Activated CD8-positive, alpha-beta memory T cell treated with anti-CD3 and anti-CD28 coated beads, Interleukin-2, amount 50 U/mL, for 48 hours (primary cell): ENCODE measurements at regions not wholly inside any gene's neighbourhood (a gene's known extent, or its start where the extent isn't known, plus 50 kb on each side); places are given as distances from the start of the nearest gene placed in this dataset.

Experiments used
- DNase-seq: peaks from one replicate; pipeline ENCODE4 v3.0.0-alpha.2; 2020

DNA sequence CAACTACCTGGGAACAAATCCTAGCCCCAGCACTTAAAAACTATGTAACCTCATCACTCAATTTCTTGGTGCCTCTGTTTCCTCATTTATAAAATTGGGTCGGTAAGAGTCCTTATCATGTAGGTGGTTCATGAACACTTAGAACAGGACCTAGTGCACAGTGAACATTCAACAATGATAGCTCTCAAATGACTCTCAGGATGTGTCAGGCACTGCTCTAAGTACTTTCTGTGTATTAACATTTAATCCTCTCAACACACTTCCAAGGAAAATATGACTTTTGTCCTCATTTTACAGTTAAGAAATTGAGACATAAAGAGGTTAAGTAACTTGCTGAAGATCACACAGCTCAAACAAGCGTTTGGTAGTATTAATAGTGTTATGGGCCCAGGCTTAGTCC is 202.1 kb upstream of the KLF4 start:
- no peak for DNase-seq

DNA sequence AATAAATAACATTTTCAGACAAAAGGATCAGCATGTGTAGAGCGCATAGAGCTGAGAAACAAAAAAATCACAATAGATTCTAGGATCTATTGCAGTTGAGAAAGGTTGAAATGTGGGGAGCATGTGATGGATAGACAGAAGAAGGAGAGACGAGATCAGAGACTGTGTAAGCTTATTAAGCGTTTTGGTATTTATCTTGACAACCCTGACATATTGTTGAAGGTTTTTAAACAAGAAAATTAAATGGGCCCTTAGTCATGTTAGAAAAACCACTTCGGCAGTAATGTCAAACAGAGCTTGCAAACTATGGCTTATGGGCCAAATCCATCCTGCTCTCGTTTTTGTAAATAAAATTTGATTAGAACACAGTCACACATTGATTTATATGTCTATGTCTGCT is 200.5 kb upstream of the KLF4 start:
- DNase-seq, result no peak

DNA sequence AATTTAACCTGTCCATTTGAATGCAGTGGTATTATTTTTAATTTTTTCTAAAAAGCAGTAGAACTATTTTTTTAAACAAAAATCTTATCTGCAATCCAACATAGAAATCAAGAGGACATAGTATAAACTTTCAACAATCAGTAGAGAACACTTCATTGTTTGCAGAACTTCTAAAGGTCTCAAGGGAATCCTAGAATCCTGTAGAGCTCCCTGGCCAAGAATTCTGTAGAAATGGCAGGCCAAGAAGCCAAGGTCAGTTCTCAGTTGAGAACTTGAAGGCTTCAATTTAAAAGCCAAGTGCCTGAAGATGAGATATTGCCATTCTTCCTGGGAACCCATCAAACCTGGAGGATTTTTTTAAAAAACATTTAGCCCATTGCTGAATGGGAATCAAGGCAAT is 199.2 kb upstream of the KLF4 start:
- DNase-seq, result no peak

DNA sequence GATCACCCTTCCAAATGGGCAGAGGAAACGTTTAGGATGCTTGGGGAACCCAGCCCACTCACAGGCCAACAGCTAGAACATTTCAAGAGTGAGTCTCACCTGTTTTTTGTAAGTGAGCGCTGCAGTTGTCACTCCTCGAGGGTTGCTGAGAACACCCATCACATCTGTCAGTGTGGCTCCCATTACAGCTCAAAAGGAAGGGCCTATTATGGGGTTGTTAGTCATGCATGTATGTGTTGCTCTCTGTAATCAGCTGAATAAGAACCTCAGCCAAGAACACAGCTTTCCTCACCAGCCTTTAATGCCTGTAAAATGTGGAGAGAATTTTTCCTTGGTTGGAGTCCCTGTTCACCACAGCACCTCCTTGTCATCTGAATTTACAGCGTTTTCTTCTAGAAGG is 196.3 kb upstream of the KLF4 start:
- no peak for DNase-seq

DNA sequence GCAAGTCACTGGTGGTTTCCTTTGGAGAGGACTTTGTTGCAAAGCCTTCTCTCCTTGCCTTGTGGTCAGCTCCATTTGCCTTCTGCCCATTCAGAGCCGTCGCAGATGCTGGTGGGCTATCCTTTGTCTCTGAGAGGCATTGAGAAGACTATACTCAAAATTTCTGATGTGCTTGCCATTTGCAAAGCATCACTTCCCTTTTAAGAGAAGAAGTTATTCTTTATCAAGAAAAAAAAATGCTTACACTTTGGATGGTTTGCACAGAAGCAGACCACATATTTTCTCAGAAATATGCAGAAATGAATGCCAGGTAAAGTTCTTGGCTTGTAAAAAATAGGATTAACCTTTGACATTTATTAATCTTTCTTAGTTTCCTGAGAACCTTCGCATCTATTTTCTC is 195.8 kb upstream of the KLF4 start:
- DNase-seq, result no peak

DNA sequence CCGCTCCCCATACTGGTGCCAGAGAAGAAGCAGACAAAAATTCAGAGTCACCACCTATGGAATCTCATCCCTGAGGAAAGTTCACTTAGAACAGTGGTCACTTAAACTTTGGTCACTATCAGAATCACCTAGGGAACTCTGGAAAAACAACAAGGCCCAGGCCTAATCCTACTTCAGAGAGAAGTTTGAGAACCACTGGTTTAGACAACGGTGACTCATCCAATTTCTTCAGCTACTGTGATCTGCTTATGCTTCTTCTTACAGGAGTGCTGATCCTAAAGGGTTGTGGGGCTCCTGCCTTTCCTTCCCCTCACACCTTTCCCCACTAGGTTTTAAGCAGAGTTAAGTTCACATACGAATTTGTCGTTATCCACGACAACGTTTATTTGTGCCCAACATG is 194.7 kb upstream of the KLF4 start:
- DNase-seq, result no peak

DNA sequence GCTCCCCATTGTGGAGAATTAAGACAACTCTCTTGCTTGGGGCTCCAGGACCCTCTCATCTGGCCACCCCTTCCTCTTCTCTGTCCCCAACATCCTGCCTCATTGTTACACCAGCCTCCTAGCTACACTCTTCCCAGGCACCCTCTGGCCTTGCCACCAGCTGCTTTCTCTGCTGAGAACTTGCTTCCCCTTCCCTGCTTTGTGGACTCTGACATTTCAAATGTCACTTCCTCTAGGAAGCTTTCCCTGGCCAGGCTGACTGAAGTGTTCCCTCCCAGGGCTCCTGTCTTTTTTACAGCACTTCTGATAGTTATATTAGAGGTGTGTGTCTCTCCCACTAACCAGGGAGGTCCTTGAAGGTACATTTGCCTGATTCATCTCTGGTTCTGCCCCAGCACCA is 194.0 kb upstream of the KLF4 start:
- no peak for DNase-seq

DNA sequence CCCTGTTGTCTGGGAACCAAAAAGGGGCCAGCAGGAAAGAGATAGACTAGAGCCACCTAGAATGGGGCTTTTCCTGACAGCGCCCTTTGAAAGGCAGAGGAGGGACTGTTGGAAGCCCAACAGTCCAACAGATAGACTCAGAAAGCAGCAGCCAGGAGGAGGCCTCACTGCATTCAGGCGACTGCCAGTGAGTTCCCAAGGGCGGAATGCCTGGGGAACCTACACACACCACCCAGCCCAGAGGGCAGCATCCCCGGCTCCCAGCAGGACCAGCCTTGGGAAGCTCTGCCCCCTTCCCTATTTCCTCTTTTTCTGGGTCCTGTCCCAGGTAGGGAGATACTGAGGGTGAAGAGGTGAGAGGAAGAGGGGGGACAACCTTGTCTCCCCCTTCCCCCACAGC is 192.4 kb upstream of the KLF4 start:
- DNase-seq, result no peak

DNA sequence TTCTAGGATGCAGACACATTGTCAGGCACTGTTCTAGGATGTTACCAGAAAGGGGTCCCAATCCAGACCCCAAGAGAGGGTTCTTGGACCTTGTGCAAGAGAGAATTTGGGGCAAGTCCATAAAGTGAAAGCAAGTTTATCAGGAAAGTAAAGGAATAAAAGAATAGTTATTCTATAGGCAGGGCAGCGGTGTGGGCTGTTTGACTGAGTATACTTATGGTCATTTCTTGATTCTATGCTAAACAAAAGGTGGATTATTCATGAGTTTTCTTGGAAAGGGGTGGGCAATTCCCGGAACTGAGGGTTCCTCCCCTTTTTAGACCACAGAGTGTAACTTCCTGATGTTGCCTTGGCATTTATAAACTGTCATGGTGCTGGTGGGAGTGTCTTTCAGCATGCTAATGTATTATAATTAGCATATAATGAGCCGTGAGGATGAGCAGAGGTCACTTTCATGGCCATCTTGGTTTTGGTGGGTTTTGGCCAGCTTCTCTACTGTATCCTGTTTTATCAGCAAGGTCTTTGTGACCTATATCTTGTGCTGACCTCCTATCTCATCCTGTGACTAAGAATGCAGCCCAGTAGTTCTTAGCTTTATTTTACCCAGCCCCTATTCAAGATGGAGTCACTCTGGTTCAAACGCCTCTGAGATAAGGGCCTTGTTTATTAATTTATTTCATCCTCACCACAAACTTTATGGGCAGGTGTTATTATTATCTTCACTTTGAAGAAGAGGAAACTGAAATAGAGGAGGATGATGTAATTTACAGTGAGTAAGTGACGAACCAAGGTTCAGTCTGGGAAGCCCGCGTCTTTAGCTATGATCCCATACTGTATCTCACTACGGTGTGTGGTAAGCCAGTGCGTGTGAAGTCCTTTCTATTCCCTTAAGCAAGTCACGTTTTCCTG is 186.0 kb upstream of the KLF4 start:
- DNase-seq, result no peak

DNA sequence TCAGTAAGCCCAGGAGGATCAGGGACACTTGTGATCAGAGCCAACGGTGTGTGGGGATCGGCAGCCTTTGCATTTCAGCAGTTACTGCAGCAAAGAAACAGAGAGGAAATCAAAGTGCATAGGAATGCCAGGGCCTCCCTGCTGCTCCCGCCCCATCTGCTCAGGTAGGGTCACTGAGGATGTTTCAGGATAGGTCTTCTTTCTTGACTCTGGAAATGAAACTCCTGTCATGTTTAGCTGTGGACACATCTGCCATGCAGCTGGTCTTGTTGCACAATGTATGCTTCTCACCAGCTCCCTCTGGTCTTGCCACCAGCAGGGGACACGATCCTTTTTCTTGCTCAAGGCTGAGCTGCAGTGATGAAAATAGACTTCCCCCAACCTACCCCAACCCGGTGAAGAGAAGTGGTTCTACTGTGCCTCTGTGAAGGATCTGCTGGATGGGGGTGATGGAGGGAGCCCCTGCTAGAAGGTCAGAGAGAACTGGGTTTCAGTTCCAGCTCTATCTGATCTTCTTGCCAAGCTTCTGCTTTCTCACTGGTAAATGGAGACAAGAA is 185.2 kb upstream of the KLF4 start:
- no peak for DNase-seq

DNA sequence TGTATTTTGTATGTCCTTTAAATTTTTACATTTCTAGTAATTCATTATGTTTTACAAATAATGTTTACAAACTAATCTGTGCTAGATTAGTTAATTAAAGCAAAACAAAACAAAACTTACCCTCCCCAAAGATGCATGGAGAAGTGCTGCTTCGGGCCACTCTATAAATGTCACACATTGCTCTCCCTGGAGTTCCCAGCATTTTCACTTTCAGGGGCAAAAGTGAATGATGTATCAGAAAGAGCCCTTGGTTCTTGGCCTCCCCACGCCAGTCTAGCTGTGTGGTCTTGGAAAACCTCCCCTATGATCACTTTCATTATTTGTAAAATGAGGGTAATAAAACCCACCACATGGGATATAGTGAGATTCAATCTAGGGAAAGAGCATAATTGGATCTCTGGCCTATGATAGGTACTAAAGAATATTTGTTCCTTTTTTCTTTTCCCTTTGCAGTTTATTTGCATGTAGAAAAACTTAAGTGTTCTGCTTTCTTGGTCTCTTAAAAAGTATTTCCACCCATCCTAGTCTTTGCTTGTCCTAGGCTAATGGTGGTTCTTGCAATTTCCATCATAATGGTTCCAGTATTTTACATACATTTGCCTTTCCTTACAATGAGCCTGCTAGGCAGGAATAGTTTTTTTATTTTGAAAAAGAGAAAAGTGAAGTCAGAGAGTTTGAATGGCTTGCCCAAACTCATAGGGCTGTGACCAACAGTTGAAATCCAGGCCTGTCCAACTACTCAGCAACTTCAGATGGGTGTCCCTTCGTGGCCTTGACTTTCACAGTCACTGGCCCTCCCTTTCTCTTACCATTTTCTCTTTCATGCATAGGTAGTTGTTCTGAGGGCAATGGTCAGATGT is 184.5 kb upstream of the KLF4 start:
- DNase-seq, result no peak

DNA sequence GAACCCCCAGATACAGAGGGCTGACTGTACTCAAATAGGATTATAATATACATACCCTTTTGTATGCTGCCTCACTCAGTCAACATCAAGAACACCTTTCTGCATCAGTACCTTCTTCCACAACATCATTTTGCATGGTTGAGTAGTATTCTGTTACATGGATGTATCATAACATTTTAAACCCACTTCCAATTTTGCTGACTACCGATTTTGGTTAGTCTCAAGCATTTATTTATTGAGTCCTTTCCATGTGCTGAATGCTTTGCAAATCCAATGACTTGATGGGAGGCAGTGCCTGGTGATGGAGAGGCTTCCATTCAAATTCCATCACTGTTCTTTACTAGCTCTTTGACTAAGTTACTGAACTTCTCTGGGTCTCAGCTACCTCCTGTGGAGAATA is 182.0 kb upstream of the KLF4 start:
- DNase-seq, result no peak

DNA sequence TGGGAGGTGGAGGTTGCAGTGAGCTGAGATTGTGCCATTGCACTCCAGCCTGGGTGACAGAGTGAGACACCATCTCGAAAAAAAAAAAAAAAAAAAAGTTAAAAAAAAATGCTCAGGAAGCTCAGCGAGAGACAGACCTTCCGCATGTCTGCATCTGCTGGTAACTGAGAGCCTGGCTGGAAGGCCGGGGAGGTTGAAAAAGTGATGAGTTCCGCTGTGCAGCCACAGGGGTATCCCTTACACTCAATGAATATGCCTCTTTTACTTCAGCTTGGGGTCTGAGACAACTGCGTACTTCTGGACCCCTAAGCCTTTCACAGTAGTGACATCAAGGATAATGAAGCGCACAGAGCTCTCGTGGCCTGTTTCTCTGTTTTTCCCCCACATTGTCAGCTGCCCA is 179.9 kb upstream of the KLF4 start:
- DNase-seq, result no peak

DNA sequence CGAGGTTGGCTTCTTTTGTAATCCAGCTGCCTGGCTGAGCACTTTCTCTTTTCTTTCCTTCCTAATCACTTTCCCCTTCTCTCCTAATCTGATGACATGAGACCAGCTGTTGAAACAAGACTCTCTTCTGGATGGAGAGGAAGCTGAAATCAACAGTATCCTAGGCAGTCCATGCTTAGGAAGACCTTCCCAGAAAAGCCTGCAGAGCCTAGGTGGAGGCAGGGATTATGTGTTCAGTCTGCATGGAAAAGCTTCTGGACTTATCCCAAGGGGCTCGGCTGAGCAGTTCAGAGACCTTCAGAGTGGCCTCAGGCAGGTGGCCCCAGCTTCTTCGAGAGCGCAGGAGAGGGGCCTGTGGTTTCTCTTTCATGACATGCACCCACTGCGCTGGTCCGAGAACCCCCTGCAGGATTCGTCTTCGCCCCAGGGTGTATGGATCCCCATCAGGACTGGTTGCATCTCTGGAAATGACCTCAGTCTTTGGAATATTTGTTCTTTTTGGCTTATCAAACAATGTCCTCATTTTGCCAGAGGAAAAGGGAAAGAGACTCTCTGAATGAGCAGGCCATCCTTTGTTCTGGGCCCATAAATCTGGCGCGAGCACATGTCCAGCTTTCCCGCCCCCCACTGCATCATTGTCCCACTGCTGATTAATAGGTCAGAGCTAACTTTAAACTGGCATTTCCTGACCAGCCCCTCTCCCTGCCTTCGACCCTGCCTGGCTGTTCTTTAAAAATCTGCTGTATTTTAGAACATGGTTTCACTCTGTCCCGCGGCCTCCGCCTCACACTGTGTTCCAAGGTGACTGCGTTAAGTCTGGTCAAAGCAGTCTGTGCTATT is 177.9 kb upstream of the KLF4 start:
- no peak for DNase-seq

DNA sequence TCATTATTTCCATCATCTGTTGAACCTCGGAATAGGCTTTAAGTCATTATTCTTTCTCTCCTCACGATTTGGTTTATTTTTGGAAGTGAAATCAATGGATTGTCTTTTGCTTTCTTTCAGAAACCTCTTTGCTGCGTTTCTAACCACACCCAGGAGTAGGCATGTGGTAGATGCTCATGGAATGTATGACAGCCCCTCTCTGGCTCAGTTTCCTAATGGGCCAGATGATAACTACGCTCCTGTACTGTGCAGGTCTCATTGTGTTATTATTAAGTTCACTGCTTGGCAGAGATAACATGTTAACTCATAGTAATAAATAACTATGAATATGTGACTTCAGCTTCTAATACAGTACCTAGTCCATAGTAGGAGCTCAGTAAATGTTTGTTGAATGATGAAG is 175.5 kb upstream of the KLF4 start:
- no peak for DNase-seq

DNA sequence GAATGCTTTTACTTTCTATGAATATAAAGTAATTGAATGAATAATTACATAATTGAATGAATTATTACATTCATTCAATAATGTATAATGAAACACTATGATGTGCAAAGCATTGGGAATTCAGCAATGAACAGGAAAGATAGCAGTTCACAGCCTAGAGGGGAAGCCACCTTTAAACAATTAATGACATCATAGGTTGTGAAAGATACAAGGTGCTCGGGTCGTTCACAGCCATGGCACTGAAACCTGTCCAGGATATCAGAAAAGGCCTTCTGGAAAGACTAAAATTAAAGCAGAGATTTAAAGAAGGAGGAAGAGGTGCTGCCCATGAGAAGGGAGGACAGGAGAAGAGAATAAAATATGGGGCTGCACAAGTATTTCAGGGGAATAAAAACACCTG is 171.4 kb upstream of the KLF4 start:
- DNase-seq, result no peak

DNA sequence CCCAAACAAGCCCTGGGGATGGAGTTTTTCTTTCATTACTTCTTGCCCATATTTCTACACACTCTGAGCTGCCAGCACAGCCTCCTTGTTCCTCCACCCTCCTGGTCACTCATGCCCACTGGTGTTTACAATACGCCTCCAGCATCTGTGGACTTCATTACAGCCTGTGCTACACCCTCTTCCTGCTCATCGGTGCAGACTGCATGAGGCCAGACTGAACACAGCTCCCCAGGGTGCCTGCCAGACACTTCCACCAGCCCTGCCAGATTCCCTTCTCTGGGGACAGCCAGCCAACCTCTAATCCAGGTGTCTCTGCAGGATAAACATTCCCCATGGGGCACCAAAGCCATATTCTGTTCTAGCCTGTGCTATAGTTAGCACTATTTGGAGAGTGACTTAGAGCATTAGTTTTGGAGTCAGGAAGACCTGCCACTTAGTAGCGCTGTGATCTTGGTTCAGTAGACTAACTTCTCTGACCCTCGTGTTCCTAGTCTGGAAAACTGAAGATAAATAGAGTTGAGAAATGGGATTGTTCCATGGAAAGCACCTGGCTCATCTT is 163.8 kb upstream of the KLF4 start:
- DNase-seq, result no peak

DNA sequence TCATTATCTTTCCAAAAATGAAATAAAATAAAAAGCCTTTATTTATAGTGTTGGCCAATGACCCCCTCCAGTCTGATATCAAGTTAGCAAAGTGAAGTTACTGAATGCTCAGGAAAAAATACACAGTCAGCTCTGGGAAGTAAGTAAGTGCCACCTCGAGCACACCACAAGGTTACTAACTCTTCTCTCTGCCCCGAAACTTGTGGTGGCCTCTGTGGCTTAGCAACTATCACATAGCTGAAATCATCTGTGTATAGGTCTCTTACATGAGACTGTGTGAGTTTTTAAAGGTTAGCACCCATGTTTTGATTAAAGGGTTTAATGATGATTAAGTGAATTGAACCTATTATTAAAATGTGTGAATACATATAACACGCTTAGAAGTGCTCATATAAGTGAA is 161.4 kb upstream of the KLF4 start:
- no peak for DNase-seq

DNA sequence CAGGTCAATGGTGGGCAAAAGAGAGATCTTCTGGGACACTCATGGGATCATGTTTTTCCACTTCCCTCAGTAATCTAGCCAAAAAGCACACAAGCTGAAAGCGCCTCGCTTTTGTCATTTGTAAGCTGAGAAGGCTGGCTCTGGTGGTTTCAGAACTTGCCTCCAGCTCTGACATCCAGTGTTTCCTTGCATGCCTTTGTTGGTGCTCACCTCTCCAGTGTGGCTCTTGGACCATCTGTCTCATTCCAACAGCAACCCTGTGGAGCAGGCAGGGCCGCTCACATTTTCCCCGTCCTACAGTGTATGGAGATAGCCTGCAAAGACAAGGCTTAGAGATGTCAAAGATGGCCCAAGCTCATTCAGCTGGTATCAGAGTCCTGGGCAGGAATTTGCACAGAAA is 160.8 kb upstream of the KLF4 start:
- no peak for DNase-seq

DNA sequence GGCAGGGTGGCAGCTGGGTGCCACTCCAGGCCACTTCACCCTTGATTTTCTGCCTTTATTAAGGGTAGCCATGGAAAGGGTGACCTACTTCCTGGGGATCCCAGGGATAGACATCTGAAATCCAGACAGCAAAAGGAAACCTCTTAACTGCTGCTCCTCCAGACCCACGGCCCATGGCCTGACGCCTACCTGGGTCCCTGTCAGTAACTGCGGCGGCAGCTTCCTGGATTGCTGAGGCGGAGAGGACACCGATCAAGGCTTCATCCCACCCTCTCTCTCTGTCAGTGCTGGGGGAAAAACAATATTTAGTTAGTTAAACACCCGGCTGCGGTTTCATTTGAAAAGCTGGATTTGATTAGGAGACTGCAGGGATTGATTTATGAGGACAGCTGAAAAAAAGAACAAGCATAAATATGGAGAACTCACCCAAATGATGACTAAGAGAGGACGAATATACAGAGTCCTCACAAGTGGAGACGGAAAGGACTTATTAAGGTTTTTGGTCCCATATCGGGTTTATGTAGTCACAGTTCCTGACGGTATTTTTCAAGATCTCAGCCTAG is 158.7 kb upstream of the KLF4 start:
- no peak for DNase-seq

DNA sequence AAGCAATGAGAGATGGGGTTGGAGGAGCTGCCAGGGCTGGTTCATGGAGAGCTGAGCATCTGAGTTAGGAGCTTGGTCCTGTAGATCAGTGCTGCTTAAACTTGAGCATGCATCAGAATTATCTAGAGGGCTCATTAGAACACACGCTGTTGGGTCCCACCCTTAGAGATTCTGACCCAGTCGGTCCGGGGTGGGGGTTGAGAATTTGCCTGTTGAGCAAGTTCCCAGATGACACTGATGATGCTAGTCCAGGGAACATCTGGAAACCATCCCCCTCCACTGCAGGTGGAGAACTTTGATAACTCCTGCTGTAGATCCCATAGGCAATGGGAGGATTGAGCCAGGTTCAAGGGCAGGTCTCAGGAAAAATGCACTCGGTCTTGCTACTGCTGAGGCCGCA is 158.0 kb upstream of the KLF4 start:
- DNase-seq, result no peak

DNA sequence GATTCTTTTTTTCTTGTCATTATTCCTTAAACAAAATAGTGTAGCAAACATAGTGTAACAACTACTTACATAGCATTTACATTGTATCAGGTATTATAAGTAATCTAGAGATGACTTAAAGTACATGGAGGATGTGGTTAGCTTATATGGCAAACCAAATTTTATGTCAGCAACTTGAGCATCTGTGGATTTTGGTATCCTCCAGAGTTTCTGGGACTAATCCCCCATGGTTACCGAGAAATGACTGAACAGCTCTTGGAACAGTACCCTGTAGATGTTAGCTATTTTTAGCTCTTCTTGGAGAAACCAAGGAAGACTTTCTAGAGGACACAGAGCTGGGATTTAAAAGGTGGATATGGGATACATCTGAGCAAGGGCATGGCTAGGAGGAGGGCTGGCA is 157.6 kb upstream of the KLF4 start:
- no peak for DNase-seq
